Endometrium (tissue), 2 donors: ENCODE measurements at regions not wholly inside any gene's neighbourhood (a gene's known extent, or its start where the extent isn't known, plus 50 kb on each side); places are given as distances from the start of the nearest gene placed in this dataset.

Source experiments
- FAIRE-seq: peaks from 2 replicates; lab custom pipeline; 2012; peaks lifted over from hg19 to GRCh38; lab: Jason Lieb, UNC
- donor health status: control.
- donor health status: control.

DNA sequence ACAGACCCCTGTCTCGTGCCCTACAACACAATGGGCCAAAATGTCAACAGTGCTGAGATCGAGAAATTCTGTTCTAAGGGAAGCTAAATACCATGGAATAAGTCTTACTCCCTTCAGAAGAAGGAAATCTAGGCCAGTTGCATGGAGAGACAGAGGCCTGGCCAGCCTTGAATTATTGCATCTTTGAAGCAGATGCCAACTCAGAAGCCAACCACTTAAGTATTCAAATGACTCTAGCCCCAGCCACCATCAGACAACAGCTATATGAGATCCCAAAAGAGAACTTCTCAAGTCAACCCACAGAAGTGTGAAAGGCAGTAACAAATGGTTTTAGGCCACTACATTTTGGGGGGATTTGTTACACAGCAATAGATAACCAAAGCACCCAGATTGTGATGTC, 180.1 kb downstream of the ACTL7B start:
- no peak for FAIRE-seq

DNA sequence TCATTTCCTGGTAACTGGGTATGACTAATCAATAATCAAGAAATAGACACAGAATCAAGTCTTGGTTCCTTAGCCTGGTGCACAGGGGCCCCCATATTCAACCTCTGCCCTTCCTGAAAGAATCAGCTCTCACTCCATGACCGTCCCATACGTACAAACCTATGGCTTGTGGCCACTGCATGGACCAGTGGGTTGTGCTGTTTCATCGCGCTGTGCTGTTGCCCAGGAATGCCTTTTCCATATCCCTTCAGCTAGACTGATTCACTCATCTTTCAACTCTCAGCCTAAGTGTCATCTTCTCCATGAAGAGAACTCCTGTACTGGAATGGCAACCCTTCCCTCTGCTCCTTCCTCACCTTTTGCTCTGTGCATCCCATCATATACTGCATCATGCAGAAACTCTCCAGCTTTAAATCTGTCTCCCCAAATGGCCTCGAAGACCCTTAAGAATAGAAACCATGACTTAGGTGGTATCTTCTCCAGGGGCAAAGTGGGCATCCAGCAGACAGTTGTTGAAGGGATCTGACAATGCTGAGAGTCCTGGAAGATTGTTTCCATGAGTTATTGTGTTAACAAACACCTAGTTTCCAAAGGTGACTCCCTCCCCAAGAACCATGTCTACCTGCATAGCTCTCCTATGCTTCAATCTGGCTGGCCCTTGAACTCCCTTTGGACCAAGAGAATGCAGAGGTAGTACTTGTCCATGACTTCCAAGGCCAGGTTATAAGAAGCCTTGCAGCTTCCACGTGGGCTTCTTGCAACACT, 180.8 kb downstream of the ACTL7B start:
- FAIRE-seq, result no peak

DNA sequence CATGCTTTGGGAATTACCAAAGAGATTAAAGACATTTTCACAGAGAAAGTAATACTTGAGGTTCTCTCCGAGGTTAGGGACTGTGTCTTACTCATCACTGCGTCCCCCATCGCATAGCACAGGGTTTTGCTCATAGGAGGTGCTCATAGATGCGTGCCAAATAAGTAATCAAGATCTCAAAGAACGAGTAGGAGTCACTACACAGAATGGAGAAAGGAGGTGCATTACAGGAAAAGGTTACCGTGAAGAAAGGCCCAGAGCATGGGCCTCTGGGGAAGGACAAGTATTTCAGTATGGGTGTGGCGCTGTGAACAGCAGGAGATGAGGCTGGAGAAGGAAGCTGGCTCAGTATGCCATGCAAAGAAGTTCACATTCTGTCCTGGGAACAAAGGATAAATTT, 182.4 kb downstream of the ACTL7B start:
- no peak for FAIRE-seq

DNA sequence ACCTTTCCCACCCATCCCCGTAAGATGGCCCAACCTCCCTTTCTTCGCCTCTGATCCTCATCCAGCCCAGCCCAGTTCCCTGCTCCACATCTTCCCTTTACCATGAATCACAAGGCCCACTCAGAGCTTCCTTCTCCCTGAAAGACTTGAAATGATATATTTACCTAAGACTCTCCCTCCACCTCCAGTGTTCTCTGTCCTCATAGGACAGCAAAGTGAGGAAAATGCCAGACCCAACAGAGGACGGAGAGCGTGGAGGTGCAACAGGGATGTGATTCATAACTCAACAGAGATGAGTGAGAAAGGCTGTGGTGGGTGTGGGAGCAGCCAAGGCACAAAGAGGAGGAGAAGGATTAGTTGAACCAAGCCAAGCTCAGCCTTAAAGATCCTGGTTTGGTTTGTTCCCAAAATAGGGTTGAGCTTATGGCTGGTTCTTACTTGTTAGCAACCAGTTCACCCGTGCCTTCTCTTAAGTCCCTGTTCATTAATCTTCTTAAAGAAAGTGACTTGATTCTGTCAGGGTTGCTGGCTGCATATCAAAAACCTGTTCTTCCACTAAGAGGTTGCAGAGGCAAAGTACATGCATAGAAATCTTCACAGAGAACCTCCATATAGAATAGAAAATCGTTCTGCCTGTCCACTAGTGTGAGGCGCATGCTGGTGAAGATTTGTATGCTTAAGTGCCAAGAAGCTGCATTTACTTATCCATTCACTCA, 183.2 kb downstream of the ACTL7B start:
- no peak for FAIRE-seq

DNA sequence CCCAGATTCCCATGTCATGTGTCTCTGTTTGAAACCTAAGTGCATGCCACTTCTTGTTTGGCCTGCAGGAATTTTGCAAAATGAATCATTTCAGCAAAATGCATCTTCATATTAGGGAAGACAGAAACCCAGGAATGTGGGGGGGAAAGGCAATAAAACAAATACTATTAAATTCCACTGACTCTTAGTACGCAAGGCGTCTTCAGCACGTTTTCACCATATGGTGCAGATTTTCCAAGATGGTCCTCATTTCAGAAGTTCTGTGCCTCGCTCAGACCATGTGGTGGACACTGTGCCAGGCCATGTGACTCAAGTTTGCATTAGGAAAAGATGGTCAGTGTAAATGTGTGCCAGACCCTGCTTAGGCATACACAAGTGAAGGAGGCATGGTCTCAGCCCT, 184.0 kb downstream of the ACTL7B start:
- no peak for FAIRE-seq

DNA sequence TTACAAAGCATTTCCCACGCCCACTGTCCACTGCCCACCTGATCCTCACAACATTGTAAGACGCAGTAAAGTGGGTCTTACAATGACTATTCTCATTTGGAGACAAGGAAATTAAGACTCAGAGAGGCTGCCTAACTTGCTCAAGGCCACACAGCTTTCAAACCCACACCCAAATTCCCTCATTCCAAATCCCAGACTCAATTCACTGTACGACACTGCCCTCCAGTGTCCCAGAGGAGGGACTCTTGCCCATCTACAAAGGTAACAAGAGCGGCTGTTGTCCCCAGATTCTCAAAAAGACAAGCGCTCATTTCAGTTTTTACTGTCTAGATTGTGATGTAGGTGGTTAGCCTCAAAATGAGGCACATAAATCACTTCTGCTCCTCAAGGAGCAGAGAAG, 184.6 kb downstream of the ACTL7B start:
- FAIRE-seq, result no peak

DNA sequence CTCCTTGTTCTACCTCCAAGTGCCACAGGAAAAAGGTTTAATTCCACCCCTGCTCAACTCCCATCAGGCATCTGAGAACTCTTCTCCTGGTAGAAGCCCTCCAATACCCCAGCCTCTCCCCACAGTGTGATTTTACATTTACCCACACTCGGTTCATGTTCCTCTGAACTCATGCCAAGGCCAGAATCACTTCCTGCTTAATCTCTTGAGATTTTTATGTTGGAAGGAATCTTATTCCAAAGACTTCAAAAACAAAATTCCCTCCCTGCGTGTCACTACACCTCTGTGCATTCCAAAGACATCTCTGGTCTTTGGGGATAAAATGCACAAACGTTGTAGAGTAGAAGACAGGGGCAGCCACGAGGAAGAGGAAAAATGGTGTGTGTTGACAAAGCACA, 186.8 kb downstream of the ACTL7B start:
- no peak for FAIRE-seq

DNA sequence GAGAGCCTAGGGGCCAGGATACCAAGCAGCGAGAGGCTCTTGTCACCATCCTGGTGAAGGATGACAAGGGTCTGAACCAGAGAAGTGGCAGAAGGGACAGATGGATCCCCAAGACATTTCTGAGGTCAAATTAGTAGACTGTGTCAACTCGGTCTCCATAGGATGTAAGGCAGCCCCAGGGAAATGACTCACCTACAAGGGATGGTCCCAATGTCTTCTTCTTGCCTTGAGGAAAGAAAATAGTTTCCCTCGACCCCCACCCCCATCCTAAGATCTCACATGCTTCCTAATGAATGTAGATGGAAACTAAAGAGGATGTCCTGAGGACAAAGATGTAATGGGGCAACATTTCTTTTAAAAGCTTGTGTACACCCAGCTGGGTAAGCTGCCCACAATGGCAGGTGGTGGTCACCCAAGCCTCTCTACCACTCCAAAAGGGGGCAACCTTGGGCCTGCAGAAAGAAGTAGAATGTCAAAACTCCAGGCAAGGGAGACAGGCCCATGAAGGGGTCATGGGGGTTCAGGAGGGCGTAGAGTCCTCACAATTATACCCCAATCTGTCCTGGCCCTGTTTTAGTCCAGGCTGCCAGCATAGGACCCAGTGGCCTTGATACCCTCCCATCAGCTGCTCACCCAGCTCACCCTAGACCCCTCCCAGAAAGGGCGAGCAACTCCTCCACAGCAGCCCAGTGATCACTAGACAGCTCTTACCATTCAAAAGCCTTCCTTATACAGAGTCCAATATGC, 187.4 kb downstream of the ACTL7B start:
- FAIRE-seq, result no peak

DNA sequence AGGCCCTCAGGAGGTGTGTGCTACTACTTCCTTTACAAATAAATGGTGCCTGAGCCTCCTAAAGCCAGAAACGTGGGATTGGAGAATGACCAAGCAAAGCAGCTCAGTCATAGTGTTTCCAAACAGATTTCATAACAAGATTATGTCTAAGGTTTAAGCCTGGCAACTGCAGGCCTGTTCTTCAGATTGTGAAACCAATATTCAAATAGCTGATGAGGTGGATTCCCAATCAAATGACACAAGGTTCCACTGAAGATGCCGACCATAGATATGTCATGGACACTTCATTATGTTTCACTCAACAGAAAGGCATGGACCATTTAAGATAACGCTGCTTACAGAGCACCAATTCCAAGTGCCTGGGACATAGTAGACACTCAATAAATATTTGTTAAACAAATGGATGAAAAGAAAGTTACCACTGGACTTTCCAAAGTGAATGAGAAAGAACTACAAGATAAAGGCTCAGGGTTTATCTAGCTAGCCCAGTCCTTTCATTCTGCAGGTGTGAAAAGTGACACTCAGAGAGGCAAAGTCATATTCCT, 189.5 kb downstream of the ACTL7B start:
- FAIRE-seq, result no peak

DNA sequence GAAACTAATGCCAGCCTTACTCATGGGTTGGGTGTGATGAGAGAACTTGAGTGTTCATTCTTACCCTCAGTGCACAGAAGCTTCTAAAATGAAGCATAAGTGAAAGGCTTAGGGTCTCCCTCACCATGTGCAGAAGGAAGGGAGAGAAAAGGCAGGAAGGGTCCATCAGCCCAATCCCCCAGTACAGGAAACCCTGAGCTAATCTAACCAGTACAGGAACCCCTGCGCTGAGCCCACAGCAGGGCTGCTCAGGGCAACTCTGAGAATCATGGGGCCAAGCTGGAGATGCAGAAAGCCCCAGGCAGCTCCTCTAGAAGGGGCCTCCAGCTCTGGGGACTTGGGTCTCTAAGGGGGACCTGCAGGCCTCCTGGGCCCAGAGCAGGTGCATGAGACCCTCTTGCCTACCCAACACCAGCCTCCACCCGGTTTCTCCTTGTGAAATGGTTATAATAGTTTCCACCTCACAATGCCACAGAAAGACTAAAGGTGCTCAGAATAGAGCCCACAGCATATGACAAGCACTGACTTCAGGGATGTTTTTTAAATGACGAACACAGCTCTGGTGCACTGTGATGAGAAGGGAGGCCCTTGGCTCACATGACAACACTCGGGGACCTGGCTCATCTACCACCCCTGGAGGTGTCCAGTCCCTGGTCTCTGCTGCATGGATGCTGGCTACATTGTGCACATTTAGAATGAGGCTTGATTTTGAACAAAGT, 190.1 kb downstream of the ACTL7B start:
- no peak for FAIRE-seq

DNA sequence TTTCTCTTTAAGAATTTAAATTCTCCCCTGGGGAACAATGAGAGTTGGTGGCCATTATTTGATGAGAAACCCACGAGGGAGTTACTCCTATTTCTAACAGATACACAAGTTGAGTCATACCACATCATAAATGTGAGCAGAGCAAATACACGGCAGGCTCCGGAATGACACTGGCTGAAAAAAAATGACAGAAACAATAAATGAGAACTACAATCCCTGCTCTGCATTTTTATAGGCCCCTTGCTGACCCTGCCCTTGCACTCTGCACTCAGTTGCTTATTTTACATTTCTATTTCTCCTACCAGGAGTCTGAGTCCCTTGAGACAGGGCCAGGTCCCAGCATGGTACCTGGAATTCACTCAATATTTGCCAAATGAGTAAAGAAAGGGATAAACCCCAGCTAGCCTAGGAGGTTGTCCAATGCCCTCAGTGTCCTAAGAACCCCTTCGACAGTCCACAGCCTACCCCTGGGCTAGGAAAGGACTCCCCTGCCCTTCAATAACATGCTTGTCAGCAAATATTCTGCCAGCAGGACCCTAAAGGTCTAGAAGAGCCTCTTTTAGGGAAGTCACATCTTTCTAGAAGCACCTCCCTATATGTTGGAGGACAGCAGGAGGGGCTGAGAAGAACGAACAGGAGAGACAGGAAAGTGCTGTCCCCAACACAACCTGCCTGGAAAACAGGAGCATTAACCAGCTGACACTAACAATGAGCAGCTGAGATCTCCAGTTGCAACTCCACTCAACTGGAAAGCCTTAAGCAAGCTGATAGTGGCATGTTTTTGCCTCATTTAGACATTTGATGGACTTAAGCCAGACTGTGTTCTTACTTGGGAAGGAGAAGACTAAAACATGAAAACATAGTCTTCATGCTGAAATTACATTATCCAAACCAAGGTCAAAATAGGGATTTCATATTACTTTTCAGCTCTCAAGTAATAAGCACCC, 191.2 kb downstream of the ACTL7B start:
- FAIRE-seq, result no peak

DNA sequence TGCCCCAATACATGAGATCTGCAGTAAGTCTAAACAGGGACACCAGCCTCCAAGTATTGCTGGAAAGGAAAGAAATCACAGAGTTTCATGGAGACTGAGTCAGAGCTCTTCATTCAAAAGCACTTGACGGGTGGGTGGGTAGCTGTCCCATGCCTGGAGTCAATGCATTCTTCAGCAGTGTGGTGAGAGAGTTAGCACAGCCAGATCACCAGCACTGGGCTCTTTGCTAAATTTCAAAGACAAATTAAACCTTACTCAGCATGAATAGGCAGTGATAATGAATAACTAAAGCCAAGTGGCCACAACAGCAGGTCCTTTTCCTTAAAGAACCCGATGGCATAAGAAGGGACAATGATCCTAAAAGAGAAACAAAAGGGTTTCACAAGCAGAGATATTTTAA, 192.4 kb downstream of the ACTL7B start:
- FAIRE-seq, result no peak

DNA sequence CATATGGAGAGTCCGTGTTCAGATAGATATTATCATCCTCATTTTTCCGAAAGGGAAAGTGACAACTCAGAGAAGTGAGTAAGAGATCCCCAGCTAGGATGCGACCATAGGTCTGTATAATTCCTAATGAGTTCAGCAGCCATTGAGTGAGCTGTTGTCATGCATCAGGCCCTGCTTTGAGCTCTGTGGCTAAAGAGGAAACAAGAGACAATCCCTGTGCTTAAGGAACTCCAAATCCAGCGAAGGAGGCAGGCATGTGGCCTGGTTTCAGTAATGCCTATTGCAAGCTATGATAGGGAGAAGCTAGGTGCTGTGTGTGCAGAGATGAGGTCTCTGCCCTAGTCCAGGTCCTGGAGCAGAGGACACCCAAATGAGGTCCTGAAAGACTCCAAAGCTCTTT, 192.8 kb downstream of the ACTL7B start:
- no peak for FAIRE-seq

DNA sequence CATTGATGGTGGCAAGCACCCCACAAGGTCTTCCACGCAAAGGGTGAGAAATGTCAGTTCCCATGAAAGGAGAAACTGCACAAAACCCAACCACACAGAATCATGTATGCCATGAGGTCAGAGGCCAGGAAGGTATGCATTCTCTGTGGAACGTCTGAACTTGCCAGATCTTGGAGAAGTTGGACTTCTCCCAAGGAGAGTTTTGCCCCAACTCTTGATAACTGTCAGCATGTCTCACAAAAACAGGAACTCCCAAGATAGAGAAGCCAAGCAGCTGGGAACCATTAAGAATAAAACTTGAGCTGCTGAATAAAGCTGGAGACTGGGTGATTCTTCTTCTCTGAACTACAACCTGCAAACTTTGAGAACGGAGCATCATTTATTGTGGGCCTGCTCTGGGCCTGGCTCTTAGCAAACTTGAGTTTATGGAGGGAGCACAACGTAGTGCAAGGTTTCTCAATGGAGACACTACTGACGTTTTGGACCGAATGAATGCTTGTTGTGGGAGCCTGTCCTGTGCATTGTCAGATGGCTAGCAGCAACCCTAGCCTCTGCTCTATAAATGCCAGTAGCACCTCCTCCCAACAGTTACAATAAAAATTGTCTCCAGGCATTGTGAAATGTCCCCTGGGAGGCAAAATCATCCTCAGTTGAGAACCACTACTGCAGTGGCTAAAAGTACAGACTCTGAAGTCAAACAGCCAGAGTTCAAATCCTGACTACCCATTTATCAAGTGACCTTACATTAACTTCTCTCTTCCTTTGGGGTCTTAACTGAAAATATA, 193.5 kb downstream of the ACTL7B start:
- FAIRE-seq, result no peak

DNA sequence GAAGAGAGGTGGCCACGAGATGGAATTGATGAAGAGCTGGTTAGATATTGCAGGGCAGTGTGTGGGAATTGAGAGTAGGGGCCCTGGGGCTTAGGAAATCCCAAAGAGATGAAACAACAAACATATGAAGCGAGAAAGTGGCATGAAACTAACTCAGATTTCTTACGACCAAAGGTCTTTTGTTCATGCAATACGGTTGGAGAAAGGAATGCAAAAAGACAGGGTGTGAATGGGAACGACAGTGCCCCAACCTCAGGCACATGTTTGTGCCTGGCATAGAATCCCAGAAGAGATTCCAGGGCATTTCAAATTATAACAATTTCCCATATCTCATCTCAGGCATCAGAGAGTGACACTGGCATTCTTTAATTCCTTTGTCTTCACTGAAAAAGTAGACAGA, 199.2 kb downstream of the ACTL7B start:
- FAIRE-seq, result no peak

DNA sequence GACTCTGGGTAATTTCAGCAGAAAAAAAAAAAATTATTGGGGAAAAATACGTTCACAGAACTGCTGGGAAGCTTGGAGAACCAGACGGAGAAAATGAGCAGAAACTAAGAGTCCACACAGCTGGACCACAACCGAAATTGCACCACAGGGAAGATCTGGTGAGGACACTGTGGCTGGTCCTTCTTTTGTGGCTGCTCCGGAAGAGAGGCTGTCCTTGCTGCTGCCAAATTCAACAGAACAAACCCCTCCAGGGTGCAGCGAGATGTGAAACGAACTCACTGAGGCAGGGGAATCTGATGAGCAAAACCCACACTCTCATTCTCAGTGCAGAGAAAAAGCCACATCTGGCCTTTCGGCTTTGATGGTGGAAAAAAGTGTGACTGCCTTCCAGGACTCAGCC, 200.0 kb downstream of the ACTL7B start:
- FAIRE-seq, result no peak

DNA sequence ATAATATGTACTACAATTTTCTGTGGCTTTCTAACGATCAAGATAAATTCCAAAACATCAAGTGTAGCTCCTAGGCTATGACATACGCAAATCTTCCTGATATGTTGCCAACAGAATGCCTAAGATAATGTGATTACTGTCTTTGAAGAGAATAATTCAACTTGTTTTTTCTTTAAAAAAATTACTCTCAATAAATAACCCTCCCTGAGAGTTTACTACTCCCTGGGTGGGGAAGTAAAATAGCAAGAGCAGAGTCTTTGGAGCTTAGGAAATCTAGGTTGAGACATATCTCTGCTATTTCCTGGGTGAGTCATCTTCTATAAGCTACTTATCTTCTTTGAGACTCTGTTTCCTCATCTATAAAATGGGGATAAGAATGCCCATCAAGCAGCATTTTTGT, 201.2 kb downstream of the ACTL7B start:
- no peak for FAIRE-seq

DNA sequence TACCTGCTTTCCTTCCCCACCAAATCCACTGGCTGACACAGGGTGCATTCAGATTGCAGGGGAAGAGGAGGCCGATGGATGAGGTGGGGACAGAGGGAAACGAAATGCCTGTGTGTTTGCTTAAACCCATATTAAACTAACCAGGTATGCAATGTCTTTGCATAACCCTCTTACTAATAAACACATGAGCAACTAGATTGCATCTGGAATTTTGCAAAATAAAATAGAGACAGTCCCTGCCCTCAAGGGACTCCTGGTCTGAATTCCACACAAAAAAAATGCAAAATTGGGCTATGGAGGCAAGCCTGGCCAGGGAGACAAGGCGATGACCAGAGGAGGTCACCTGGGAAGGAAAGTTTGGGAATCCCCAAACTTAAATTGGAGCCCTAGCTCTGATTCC, 202.9 kb downstream of the ACTL7B start:
- no peak for FAIRE-seq

DNA sequence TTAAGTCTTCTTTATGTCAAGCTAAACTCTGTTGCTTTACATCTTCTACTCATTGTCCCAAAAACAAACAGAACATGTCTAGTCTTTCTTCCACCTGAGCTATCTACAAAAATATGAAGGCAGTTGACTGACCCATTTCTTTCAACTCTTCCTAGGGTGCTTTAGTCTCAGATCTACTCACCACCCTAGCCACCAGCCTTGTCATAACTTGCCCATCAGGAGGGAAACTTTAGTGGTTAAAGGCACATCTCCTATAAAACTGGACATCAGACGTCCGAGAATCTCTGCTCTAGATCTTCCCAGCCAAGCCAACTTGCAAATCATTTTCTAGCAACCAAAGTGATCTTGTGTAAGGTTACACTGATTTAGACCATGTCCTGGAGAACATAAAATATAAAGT, 205.0 kb downstream of the ACTL7B start:
- no peak for FAIRE-seq

DNA sequence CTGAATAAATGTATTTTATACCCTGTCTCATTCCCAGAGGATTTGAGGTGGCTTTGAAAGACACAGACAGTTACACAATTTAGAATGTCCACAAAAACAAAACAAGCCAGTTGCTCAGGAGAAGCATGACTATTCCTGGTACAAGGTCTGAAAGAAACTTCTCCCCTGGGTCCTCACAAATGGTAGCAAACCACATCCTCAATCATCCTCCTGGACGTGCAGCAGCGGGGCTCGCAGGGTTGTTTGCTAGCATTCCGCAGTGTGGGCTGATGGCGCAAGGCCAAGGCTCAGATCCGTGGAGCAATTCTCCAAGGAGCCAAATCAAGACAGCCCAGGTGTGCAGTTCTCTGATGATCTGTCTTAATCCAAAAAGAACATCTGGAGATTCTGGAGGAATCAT, 210.3 kb downstream of the ACTL7B start:
- no peak for FAIRE-seq
